ENCODE measurements at regions not wholly inside any gene's neighbourhood (a gene's known extent, or its start where the extent isn't known, plus 50 kb on each side); places are given as distances from the start of the nearest gene placed in this dataset.

DNA sequence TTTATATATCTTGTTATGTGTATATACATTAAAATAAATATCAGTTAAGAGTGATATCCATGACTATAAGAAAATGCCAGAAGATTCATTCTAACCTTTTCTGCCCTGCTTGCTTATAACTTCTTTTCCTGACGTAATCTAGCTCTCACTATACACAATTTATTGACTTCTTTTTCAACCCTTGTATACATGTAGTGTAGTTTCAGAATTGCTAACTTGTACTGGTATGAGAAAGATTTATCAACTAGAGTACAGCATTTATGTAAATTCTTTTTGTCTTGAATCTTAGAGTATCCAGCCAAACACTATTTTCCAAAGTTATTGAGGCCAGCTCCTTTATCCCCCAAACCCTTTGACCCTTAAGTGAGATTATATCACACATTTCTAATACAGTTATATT, 798.0 kb upstream of the RAB6C start:
- H3K79me2 ChIP-seq (ENCODE audit: low read depth), result no peaks in the 10 kb centered on the region
- H3K36me3 ChIP-seq, result no peaks in the 10 kb centered on the region
- TF ChIP-seq EZH2phosphoT487 (IDR thresholded peaks at IDR 0.05) (no peak), EZH2 (IDR thresholded peaks at IDR 0.05) (no peak)
- TF ChIP-seq, protein P1, sequence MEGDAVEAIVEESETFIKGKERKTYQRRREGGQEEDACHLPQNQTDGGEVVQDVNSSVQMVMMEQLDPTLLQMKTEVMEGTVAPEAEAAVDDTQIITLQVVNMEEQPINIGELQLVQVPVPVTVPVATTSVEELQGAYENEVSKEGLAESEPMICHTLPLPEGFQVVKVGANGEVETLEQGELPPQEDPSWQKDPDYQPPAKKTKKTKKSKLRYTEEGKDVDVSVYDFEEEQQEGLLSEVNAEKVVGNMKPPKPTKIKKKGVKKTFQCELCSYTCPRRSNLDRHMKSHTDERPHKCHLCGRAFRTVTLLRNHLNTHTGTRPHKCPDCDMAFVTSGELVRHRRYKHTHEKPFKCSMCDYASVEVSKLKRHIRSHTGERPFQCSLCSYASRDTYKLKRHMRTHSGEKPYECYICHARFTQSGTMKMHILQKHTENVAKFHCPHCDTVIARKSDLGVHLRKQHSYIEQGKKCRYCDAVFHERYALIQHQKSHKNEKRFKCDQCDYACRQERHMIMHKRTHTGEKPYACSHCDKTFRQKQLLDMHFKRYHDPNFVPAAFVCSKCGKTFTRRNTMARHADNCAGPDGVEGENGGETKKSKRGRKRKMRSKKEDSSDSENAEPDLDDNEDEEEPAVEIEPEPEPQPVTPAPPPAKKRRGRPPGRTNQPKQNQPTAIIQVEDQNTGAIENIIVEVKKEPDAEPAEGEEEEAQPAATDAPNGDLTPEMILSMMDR (IDR thresholded peaks at IDR 0.05), result no peak

DNA sequence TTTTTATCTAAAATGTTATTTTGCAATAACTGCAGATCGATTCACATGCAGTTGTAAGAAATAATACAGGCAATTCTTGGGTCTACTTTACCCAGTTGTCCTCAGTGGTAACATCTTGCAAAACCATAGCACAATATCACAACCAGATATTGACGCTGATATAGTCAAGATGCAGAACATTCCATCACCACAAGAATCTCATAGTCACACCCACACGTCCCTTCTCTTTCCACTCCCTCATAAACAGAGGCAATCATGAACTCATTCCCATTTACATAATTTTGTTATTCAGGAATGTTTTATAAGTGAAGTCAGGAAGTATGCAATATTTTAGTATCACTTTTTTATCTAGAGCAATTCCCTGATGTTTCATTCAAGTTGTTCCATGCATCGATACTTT, 797.5 kb upstream of the RAB6C start:
- Histone ChIP-seq H3K9ac (no peak overlapping the region), H3K4me3 (no peak overlapping the region), H3K27me3 (no peaks in the 10 kb centered on the region), H3K27ac (no peak overlapping the region), H3F3A (ENCODE audit: low read depth) (peaks cover 9% of the 10 kb centered on the region), H3K9me3 (ENCODE audit: low read depth) (no peaks in the 10 kb centered on the region), H4K20me1 (ENCODE audit: low read depth) (no peaks in the 10 kb centered on the region), H3K4me2 (no peak overlapping the region), H2AFZ (replicated peaks) (no peak overlapping the region), H3K79me2 (ENCODE audit: low read depth) (no peaks in the 10 kb centered on the region), H3K4me1 (peaks cover 5% of the 10 kb centered on the region), H3K36me3 (no peaks in the 10 kb centered on the region)
- Mint-ChIP-seq H3K4me1 (peaks cover 6% of the 10 kb centered on the region), H3K27ac (no peak overlapping the region), H3K9me3 (no peaks in the 10 kb centered on the region), H3K36me3 (no peaks in the 10 kb centered on the region), H3K4me3 (no peak overlapping the region), H3K27me3 (ENCODE audit: insufficient read depth, low read depth) (peaks cover 2% of the 10 kb centered on the region)
- TF ChIP-seq, protein P1 (IDR thresholded peaks at IDR 0.05), result no peak
- TF ChIP-seq EZH2phosphoT487 (IDR thresholded peaks at IDR 0.05) (no peak), EZH2 (IDR thresholded peaks at IDR 0.05) (no peak)
- DNase-seq (ENCODE audit: low spot score), result no peak

More for the DNA sequence above, 798.0 kb upstream of the RAB6C start:
- H3K9ac ChIP-seq, result no peak overlapping the region
- peaks cover under 1% of the 10 kb centered on the region for H3K4me1 Mint-ChIP-seq
- H3K27me3 Mint-ChIP-seq (ENCODE audit: insufficient read depth, low read depth), result no peaks in the 10 kb centered on the region
- H3K27me3 ChIP-seq, result no peaks in the 10 kb centered on the region
- no peaks in the 10 kb centered on the region for H3K9me3 Mint-ChIP-seq
- no peaks in the 10 kb centered on the region for H4K20me1 ChIP-seq (ENCODE audit: low read depth)
- H3K4me2 ChIP-seq, result no peak overlapping the region
- DNase-seq (ENCODE audit: low spot score), result no peak
- no peak overlapping the region for H3K4me3 ChIP-seq
- H3K27ac ChIP-seq, result no peak overlapping the region
- H3K36me3 Mint-ChIP-seq, result no peaks in the 10 kb centered on the region
- no peaks in the 10 kb centered on the region for H3K9me3 ChIP-seq (ENCODE audit: low read depth)
- H2AFZ ChIP-seq (replicated peaks), result no peak overlapping the region
- no peaks in the 10 kb centered on the region for H3K4me1 ChIP-seq
- no peak overlapping the region for H3K27ac Mint-ChIP-seq
- H3K4me3 Mint-ChIP-seq, result no peak overlapping the region
- peaks cover 3% of the 10 kb centered on the region for H3F3A ChIP-seq (ENCODE audit: low read depth)

DNA sequence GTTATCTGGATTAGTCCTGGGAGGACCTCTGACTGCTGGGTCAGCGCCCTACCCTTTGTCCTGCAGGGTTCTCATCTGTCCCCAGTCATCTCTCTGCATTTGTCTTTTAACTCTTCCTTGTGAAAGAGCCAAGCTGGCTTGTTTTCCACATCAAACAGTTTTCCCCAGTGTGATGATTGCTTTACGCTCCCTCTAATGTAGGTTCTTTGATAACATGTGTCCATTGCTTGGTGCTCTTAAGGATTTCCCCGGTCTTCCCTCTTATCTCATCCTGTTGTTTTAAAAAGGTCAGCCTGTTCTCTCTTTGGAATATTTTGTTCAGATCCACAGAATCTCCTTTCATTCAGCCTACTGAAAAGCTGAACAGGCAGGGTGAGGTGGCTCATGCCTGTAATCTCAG, 792.1 kb upstream of the RAB6C start:
- Histone ChIP-seq H3K79me2 (ENCODE audit: low read depth) (no peaks in the 10 kb centered on the region), H3K9ac (no peak overlapping the region)

More for the DNA sequence above, 792.1 kb upstream of the RAB6C start:
- H3K27ac ChIP-seq, result peak overlapping the region; percentile 60
- TF ChIP-seq, protein P1 (IDR thresholded peaks at IDR 0.05), result no peak
- TF ChIP-seq EZH2 (IDR thresholded peaks at IDR 0.05), result no peak
- no peak for TF ChIP-seq EZH2phosphoT487 (IDR thresholded peaks at IDR 0.05)
- peaks cover 18% of the 10 kb centered on the region for H3K4me1 ChIP-seq
- peaks cover 5% of the 10 kb centered on the region for H3K27me3 Mint-ChIP-seq (ENCODE audit: insufficient read depth, low read depth)
- H2AFZ ChIP-seq (replicated peaks), result no peak overlapping the region
- H3K36me3 Mint-ChIP-seq, result no peaks in the 10 kb centered on the region
- no peaks in the 10 kb centered on the region for H3K9me3 Mint-ChIP-seq
- peak overlapping the region; percentile 51 for H3K4me2 ChIP-seq
- no peaks in the 10 kb centered on the region for H3K9me3 ChIP-seq (ENCODE audit: low read depth)
- H3F3A ChIP-seq (ENCODE audit: low read depth), result peaks cover 17% of the 10 kb centered on the region
- DNase-seq (ENCODE audit: low spot score), result no peak
- H3K27ac Mint-ChIP-seq, result peak overlapping the region; percentile 74
- no peaks in the 10 kb centered on the region for H3K36me3 ChIP-seq
- peaks cover 43% of the 10 kb centered on the region for H3K4me1 Mint-ChIP-seq
- no peak overlapping the region for H3K4me3 ChIP-seq
- no peaks in the 10 kb centered on the region for H4K20me1 ChIP-seq (ENCODE audit: low read depth)
- H3K4me3 Mint-ChIP-seq, result no peak overlapping the region
- H3K27me3 ChIP-seq, result no peaks in the 10 kb centered on the region

Data from neural progenitor cell (in vitro differentiated cells).